Gastrocnemius medialis (tissue), 4 donors: ENCODE measurements at regions not wholly inside any gene's neighbourhood (a gene's known extent, or its start where the extent isn't known, plus 50 kb on each side); places are given as distances from the start of the nearest gene placed in this dataset.

Experiments used
- ATAC-seq, 2 donors: fragments of 150-250 bp; one replicate each; pipeline ENCODE4 v1.9.1; 2016
- DNase-seq, 2 donors: peaks; one replicate each; pipeline ENCODE4 v3.0.0-alpha.2; 2019
- H3K27ac ChIP-seq, 4 donors: fragments of 200-600 bp; sonication (generic); 1 replicate in 1 of 4; 2 replicates in 3 of 4; pipeline ENCODE4 v1.5.1; 2016 to 2018; ENCODE audit warnings: mild to moderate bottlenecking in 2 of 4, moderate library complexity in 1 of 4
- H3K27me3 ChIP-seq, 3 donors: fragments of 200-600 bp; sonication (generic) in 2 of 3; 1 replicate in 1 of 3; 2 replicates in 2 of 3; pipeline versions ENCODE4 v1.5.1 to v1.6.0; 2016 to 2019; ENCODE audit warnings: mild to moderate bottlenecking in 1 of 3, moderate library complexity in 1 of 3
- H3K36me3 ChIP-seq, 2 donors: fragments of 200-600 bp; sonication (generic) in 1 of 2; one replicate each; pipeline ENCODE4 v1.5.1; 2017 to 2018
- H3K4me1 ChIP-seq, 2 donors: fragments of 200-600 bp; sonication (generic) in 1 of 2; one replicate each; pipeline ENCODE4 v1.5.1; 2016 to 2017; ENCODE audit warnings: mild to moderate bottlenecking in 2 of 2
- H3K4me3 ChIP-seq, 4 donors: fragments of 200-600 bp; sonication (generic) in 3 of 4; 1 replicate in 1 of 4; 2 replicates in 3 of 4; pipeline ENCODE4 v1.5.1; 2016 to 2019; ENCODE audit warnings: mild to moderate bottlenecking in 2 of 4
- H3K9me3 ChIP-seq, 3 donors: fragments of 200-600 bp; sonication (generic) in 2 of 3; 1 replicate in 1 of 3; 2 replicates in 2 of 3; pipeline ENCODE4 v1.5.1; 2016 to 2019
- POLR2A ChIP-seq, 2 donors: fragments of 450-650 bp; IDR thresholded peaks; one replicate each; pipeline ENCODE4 v1.6.1; 2017; ENCODE audit warnings: antibody characterized with exemption in 2 of 2, mild to moderate bottlenecking in 2 of 2, moderate library complexity in 2 of 2
- in situ Hi-C, 4 donors: fragments of 200-750 bp; cut with MboI; loops; one replicate each; pipeline versions ENCODE4 v1.15.0 to v1.8.0; 2017; ENCODE audit warnings: low sequenced_read_pairs in 4 of 4
- intact Hi-C: fragments of 100-400 bp; cut with DNase I; formaldehyde crosslinking; loops from one replicate; pipeline ENCODE4 v1.15.1; 2023; ENCODE audit warnings: low total_unique reads
- TF ChIP-seq, protein P1 (sequence below), 5 experiments: fragments of 450-650 bp in 3 of 5; fragments of 200-600 bp in 2 of 5; sonication (generic) in 2 of 5; IDR thresholded peaks in 4 of 5; conservative IDR thresholded peaks in 1 of 5; 1 replicate in 4 of 5; 2 replicates in 1 of 5; pipeline ENCODE4 v1.5.1; 2016 to 2019; ENCODE audit warnings: antibody characterized with exemption in 5 of 5, mild to moderate bottlenecking in 3 of 5, moderate library complexity in 3 of 5

DNA sequence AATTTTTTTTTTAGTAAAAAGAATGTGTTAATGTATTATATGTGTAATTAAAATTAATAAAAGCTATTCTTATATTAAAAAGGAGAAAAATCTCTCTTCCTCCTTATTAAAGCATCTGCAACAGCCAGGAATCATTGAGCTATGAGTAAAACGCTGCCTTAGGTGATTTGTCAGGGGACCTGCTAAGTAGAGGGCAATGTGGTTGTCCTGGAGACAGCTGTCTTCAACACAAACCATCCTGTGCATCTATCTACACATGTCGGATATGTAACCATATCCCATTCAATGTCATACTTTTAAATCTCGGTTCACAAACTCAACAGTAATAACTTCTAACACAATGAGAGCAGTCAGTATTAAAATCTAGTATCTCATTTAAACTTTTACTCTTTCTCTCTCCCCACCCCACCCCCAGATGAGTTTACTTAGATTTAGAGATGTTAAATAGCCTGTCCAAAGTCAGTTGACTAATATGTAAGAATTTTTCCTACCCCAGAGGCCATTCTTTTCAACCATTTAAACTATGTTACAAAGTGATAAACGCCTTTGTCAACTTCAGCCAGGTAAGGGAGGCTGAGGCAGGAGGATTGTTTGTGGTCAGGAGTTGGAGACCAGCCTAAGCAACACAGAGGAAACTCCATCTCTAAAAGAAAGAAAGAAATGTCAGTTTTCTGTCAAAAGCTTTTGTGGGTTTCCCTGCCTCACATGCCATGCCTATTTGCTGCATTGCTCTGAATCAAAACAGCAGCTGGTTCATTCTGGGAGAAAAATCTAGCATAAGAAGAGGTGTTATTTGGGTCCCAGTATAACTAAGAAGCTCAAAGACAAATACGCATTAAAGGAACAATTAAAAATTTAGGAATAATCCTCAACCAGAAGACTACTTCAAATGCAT is 413.7 kb upstream of the CCDC196 start:
- in situ Hi-C loops, result no loop called here

DNA sequence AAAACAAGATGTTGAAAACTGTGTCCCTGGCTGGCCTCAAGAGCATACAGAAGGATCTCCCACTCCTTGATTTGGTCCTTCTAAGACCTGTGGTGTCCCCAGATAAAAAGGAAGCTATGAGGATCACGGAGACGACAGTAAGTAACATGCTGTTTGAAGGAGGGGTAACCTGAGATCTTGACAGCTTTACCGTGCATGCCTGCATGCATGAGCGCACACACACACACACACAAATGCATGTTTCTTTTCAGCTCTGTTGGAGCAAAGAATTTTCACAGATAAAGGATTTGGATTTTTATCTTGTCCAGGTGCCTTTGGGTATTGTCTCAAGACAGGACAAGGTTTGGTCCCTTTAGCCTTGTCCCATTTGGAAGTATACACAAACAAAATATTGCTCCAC is 411.6 kb upstream of the CCDC196 start:
- intact Hi-C loops (no loop called here), in situ Hi-C loops (no loop called here)
- no peaks in the 10 kb centered on the region for H3K9me3 ChIP-seq
- no peak overlapping the region for H3K4me3 ChIP-seq
- H3K4me1 ChIP-seq, result no peaks in the 10 kb centered on the region
- H3K36me3 ChIP-seq, result no peaks in the 10 kb centered on the region
- no peak for ATAC-seq
- no peaks in the 10 kb centered on the region for H3K27me3 ChIP-seq
- H3K27ac ChIP-seq, result no peak overlapping the region
- TF ChIP-seq, protein P1, sequence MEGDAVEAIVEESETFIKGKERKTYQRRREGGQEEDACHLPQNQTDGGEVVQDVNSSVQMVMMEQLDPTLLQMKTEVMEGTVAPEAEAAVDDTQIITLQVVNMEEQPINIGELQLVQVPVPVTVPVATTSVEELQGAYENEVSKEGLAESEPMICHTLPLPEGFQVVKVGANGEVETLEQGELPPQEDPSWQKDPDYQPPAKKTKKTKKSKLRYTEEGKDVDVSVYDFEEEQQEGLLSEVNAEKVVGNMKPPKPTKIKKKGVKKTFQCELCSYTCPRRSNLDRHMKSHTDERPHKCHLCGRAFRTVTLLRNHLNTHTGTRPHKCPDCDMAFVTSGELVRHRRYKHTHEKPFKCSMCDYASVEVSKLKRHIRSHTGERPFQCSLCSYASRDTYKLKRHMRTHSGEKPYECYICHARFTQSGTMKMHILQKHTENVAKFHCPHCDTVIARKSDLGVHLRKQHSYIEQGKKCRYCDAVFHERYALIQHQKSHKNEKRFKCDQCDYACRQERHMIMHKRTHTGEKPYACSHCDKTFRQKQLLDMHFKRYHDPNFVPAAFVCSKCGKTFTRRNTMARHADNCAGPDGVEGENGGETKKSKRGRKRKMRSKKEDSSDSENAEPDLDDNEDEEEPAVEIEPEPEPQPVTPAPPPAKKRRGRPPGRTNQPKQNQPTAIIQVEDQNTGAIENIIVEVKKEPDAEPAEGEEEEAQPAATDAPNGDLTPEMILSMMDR (IDR thresholded peaks at IDR 0.05 in 4 of 5, conservative IDR thresholded peaks at IDR 0.05 in 1 of 5), result no peak
- no peak for TF ChIP-seq POLR2A (IDR thresholded peaks at IDR 0.05)
- no peak for DNase-seq

More for the DNA sequence above, 413.7 kb upstream of the CCDC196 start:
- DNase-seq, result no peak
- no peaks in the 10 kb centered on the region for H3K27me3 ChIP-seq
- intact Hi-C loops, result no loop called here
- H3K4me1 ChIP-seq, result no peaks in the 10 kb centered on the region
- H3K9me3 ChIP-seq, result no peaks in the 10 kb centered on the region
- ATAC-seq, result no peak
- no peak for TF ChIP-seq POLR2A (IDR thresholded peaks at IDR 0.05)
- TF ChIP-seq, protein P1 (IDR thresholded peaks at IDR 0.05 in 4 of 5, conservative IDR thresholded peaks at IDR 0.05 in 1 of 5), result no peak
- no peak overlapping the region for H3K4me3 ChIP-seq
- no peak overlapping the region for H3K27ac ChIP-seq
- no peaks in the 10 kb centered on the region for H3K36me3 ChIP-seq

DNA sequence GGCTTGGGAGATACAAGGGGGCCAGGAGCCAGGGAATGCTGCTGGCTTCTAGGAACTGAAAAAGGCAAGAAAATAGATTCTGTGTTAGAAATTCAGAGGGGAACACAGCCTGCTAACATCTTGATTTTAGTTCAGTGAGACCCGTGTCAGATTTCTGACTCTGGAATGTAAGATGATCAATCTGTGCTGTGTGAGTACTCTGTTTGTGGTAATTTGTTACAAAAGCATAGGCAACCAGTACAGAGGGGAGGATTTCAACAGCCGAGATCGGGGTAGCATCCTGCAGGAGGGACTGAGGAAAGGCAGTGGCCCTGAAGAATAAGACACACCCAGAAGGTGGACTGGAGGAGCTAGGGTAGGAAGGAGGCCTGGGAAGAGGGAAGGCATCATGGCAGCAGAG is 410.0 kb upstream of the CCDC196 start:
- no peaks in the 10 kb centered on the region for H3K4me1 ChIP-seq
- no peak overlapping the region for H3K27ac ChIP-seq
- H3K4me3 ChIP-seq, result no peak overlapping the region
- no peaks in the 10 kb centered on the region for H3K27me3 ChIP-seq
- in situ Hi-C loops, result no loop called here
- TF ChIP-seq, protein P1 (IDR thresholded peaks at IDR 0.05 in 4 of 5, conservative IDR thresholded peaks at IDR 0.05 in 1 of 5), result no peak
- TF ChIP-seq POLR2A (IDR thresholded peaks at IDR 0.05), result no peak
- DNase-seq (no peak), ATAC-seq (no peak)
- no peaks in the 10 kb centered on the region for H3K9me3 ChIP-seq
- no peaks in the 10 kb centered on the region for H3K36me3 ChIP-seq
- intact Hi-C loops, result no loop called here

DNA sequence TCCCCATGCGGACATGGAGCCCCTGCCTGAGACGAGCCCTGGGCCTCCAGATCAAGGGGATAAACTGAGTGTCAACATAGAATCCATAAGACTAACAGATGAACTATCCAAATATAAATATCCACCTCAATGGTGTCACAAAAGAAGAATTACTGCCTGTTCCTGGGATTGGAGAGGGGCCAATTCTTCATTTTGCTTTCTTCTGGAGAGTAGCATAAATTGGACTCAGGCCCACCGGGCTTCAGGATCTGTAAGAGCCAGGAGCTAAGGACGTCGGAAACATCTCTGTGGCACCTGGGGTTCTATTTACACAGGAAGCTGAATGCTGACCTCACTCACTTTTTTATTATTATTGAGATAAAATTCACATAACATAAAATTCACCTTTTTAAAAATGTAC is 408.2 kb upstream of the CCDC196 start:
- Histone ChIP-seq H3K9me3 (no peaks in the 10 kb centered on the region), H3K36me3 (no peaks in the 10 kb centered on the region), H3K4me3 (no peak overlapping the region), H3K27ac (no peak overlapping the region), H3K27me3 (no peaks in the 10 kb centered on the region), H3K4me1 (no peaks in the 10 kb centered on the region)
- in situ Hi-C loops (no loop called here), intact Hi-C loops (no loop called here)
- TF ChIP-seq POLR2A (IDR thresholded peaks at IDR 0.05), result no peak
- TF ChIP-seq, protein P1 (IDR thresholded peaks at IDR 0.05 in 4 of 5, conservative IDR thresholded peaks at IDR 0.05 in 1 of 5), result no peak
- ATAC-seq (no peak), DNase-seq (no peak)
